ENCODE measurements at regions not wholly inside any gene's neighbourhood (a gene's known extent, or its start where the extent isn't known, plus 50 kb on each side); places are given as distances from the start of the nearest gene placed in this dataset.

GRCh38 chr15:29452881-29453731 is 183.5 kb upstream of the NSMCE3 start:
- TF ChIP-seq CTCF (conservative IDR thresholded peaks at IDR 0.05) = no peak
- no peak for TF ChIP-seq ZFX (IDR thresholded peaks at IDR 0.05)

Data from C4-2B (cell line).